PC-9 (cell line): ENCODE measurements at regions not wholly inside any gene's neighbourhood (a gene's known extent, or its start where the extent isn't known, plus 50 kb on each side); places are given as distances from the start of the nearest gene placed in this dataset.

Experiments
- EZH2 ChIP-seq: fragments of 200-600 bp; sonication (generic); IDR thresholded peaks from 2 replicates; pipeline ENCODE4 v1.8.0; 2017; ENCODE audit warnings: antibody characterized with exemption, low read depth
- TF ChIP-seq, protein P1 (sequence below): fragments of 200-600 bp; sonication (generic); conservative IDR thresholded peaks from 2 replicates; pipeline ENCODE4 v1.6.1; 2017; ENCODE audit warnings: mixed run types, antibody characterized with exemption, mild to moderate bottlenecking, moderate library complexity

DNA sequence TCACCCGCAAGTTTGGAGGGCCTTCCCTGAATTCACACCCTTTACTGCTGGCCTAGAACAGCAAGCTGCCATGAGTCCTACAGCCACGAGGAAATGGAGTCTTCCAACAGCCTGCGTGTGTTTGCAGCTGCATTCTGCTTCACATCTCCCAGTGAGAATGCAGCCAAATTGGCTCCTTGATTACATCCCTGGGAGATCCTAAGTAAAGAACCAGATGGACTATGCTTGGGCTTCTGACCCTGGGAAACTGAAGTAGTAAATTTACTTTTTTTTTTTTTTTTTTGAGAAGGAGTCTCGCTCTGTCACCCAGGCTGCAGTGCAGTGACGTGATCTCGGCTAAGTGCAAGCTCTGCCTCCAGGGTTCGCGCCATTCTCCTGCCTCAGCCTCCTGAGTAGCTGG, 617.0 kb upstream of the CDH18 start:
- TF ChIP-seq, protein P1, sequence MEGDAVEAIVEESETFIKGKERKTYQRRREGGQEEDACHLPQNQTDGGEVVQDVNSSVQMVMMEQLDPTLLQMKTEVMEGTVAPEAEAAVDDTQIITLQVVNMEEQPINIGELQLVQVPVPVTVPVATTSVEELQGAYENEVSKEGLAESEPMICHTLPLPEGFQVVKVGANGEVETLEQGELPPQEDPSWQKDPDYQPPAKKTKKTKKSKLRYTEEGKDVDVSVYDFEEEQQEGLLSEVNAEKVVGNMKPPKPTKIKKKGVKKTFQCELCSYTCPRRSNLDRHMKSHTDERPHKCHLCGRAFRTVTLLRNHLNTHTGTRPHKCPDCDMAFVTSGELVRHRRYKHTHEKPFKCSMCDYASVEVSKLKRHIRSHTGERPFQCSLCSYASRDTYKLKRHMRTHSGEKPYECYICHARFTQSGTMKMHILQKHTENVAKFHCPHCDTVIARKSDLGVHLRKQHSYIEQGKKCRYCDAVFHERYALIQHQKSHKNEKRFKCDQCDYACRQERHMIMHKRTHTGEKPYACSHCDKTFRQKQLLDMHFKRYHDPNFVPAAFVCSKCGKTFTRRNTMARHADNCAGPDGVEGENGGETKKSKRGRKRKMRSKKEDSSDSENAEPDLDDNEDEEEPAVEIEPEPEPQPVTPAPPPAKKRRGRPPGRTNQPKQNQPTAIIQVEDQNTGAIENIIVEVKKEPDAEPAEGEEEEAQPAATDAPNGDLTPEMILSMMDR: no peak
- TF ChIP-seq EZH2: no peak
